Anterior cingulate cortex (tissue), 58 donors: ENCODE measurements at regions not wholly inside any gene's neighbourhood (a gene's known extent, or its start where the extent isn't known, plus 50 kb on each side); places are given as distances from the start of the nearest gene placed in this dataset.

Experiments
- DNase-seq, 58 donors: peaks; one replicate each; lab custom pipeline; 2025; lab: John Stamatoyannopoulos, UW

DNA sequence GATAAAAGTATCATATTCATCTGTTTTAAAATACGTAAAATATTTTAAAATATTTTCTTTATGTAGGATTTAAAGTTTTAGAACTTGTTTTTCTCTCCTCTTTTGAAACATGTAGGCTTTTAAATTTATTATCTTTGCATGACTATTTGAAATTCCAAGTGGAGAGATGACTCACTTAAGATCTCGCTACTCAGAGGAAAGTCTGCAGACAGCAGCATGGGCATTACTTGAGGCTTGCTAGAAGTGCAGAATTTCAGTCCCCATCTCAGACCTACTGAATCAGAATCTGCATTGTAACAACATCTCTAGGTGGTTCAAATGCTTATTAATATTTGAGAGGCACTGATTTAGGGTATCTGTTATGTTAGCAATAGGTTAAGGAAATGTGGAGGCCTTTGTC lies 225.7 kb upstream of the ARX start:
- DNase-seq: no peak

GRCh38 chrX:25226151-25226550 lies 210.4 kb upstream of the ARX start:
- DNase-seq: no peak

DNA sequence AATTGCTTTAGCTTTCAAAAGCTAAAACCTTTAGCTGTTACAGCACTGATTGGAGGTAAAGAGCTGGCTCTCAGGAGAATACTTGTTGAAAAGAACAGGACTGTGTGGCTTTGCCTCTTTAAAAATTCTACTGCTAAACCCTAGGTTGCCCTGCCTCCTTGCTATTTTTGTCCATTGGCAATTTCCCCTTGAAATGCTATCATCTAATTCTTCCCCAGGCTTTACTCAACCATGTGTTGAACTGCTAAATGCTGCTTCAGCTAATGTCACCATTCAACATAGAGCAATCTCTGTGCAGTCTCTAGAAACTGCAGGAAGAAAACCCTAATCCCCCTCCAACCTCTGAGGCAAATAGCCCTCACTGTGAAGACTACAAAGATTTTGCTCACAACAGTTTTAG lies 203.7 kb upstream of the ARX start:
- no peak for DNase-seq

DNA sequence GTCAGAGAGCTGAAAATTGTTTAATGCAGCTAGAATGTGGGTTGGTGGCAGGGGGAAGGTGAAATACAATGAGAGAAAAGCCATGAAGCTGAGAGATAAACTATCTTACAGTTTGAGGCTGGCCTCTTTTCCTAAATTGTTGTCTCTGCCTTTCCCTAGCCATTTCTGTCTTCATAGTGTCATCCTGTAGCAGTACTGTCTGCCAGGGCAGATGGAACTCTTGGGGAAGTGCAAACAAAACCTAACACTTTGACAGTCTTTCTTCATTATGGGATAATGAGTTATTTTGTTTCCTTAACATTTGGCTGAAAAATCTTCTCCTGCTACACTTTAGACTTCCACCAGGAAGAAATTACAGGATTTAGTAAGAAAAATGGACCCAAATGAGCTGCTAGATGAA lies 197.8 kb upstream of the ARX start:
- DNase-seq: no peak

- DNase-seq: no peak
Observed at GRCh38 chrX:25207803-25208475, 192.2 kb upstream of the ARX start.

DNA sequence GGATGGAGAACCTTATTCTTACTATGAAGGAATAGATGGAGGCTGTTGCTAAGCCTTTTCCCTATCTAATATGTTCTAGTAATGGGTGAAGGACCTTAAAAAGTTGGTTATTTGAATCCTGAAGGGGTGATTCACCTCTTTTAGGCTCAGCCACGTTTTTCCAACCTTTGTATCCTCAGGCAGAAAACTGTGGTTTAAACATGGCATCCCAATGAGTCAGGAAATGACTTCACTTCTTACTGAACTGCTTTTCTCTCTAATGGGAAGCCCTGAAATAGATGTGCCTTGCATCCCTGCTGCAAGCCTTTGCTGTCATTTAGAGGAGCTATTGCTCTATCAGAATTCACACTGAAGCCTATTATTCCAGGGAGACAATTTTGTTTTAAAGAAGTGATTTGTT lies 191.0 kb upstream of the ARX start:
- DNase-seq: no peak

DNA sequence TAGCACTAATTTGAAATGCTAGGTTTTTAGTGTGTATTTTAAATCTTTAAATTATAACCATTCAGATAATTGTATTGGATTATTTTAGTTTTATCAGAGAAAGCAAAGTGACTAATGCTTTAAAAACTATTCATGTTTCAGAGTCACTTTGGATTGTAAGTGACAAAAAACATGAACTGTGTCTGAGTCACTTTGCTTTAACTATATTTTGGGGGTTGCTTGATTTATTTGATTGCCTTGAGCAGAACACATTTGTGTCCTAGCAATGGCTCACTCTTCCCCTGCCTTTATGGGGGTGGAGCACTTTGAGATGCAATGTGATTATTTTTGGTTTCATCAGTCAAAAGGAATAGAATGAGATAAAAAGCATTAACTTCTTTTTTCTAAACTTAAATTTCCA lies 188.4 kb upstream of the ARX start:
- no peak for DNase-seq

- no peak for DNase-seq
Observed at GRCh38 chrX:25202827-25203226, 187.1 kb upstream of the ARX start.

DNA sequence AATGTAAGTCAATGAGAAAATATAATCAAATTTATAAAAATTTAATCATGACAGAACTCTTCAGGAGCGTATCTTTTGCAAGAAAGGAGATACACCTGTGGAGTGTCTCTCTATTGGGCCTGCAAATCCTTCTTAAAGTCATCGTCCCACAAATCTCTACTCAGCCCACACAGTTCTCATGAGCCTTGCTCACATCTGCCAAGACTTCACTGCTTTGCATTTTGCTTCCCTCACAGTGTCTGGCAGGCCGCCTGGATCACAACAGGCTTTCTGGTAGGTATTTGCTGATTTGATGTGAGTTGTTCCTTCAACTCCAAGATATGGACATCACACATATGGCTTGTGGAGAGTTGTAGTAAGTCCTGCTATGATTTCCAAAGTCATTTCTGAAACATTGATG lies 183.1 kb upstream of the ARX start:
- DNase-seq: peak in 32 of 58 donors; percentile 0 to 54 (median 6)

DNA sequence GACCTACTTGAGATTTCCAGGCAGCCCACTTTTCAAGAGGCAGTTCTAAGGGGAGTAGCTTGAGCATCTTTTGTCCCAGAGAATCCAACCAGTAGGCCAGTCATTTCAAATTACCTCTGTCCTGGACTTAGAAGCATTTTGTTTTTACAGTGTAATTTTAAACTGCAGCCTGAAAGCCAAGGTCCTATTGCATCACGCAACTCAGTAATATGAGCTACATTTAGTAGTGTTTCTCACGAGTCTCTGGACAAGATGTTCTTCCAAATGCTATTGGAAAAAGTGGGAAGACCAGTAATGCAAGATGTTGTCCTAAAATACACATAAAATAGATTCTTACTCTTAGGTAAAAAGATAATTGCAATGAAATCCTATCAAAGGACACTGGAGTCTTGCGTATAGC lies 182.5 kb upstream of the ARX start:
- DNase-seq: no peak

- no peak for DNase-seq
Observed at GRCh38 chrX:25196221-25196620, 180.5 kb upstream of the ARX start.

- no peak for DNase-seq
Observed at GRCh38 chrX:25191403-25191802, 175.6 kb upstream of the ARX start.

DNA sequence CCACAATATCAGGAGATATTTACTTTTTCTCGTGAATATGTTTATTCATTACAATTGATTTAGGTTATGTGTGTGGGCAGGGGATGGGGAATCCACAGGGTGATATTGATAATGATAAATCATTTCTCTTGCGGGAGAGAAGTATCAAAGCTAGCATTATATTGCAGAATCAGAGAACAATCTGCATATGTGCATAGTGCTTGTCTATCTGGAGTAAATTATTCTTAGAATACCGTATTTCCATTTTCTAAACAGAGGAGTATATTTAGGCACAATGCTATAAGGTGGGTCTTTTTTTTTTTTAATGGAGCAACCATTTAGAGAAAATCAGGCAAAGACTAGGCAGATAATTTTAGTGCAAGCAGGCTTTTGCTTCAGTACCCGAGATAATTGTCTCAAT lies 166.0 kb upstream of the ARX start:
- DNase-seq: no peak

- DNase-seq: no peak
Observed at GRCh38 chrX:25180242-25180641, 164.5 kb upstream of the ARX start.

GRCh38 chrX:25178555-25178954 lies 162.8 kb upstream of the ARX start:
- DNase-seq: no peak

DNA sequence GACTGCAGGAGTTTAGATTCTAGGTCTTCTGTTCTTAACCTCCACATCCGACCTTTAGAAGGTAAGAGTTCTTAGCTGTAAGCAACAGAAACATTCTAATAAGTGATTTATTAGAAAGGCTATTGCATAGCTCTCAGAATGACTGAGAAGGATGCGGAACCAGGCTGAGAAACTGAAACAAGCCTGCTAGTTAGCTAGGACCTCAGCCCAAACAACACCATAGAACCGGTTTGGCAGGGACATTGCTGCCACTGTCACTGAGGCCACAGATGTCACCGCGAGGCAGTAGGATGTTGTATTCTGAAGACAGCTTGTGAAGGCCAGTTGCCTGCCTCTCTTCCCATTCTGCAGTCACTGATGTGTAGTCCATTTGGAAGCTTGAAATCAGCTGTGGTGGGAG lies 160.0 kb upstream of the ARX start:
- DNase-seq: no peak

GRCh38 chrX:25175171-25175570 lies 159.4 kb upstream of the ARX start:
- DNase-seq: no peak

- no peak for DNase-seq
Observed at GRCh38 chrX:25166546-25166945, 150.8 kb upstream of the ARX start.

DNA sequence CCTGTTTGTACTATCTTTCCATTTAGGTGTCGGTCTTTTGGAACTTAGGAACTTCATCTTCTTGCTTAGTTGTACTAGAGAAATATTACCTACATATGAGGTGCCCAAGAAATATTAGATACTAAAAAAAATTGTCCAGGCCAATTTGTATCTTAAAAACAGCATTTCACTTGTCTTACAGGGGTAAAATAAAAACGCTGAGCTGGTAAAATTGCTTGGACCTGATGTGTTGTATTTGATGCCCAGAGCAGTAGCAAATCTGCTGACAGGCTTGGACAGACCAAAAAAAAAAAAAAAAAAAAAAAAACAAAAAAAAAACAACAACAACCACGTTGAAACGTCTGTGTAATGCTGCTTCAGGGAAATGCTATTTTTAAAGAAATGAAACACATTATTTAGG lies 150.4 kb upstream of the ARX start:
- DNase-seq: no peak

- no peak for DNase-seq
Observed at GRCh38 chrX:25158635-25159034, 142.9 kb upstream of the ARX start.

DNA sequence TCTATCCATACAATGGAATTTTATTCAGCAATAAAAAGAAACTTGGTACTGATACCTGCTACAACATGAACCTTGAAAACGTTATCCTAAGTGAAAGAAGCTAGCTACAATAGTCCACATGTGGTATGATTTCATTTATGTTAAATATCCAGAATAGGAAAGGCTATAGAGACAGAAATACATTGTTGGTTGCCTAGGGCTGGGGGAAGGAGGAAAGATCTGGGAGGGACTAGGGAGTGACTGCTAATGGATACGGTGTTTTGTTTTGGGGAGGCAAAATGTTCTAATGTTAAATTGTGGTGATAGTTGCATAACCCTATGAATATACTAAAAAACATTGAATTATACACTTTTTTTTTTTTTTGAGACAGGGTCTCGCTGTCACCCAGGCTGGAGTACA lies 141.1 kb upstream of the ARX start:
- DNase-seq: no peak

DNA sequence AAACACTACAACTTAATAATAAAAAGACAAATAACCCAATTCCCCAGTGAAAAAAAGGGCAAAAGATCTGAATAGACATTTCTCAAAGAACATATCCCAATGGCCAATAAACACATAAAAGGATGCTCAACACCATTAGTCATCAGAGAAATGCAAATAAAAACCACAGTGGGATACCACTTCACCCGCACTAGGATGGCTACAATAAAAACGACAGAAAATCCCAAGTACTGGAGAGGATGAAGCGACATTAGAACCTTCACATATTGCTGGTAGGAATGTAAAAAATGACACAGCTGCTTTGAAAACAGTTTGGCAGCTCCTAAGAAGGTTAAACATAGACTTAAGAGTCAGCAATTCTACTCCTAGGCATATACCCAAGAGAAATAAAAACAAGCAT lies 140.6 kb upstream of the ARX start:
- no peak for DNase-seq

DNA sequence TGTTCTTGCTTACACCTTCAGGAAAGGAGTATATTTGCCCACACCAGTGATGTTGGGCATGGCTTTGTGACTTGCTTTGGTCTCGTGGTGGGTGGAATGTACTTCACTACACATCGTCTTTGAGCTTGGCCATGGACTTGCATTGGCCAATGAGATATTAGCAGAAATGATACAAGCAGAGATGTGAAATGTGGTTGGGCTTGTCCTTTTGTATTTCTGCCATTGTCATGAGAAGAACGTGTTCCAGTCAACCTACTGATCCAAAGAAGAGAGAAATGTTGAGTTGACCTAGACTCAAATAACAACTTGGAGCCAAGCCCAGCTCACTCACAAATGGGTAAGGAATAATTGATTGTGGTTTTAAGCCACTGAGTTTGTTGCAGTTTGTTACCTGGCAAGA lies 138.4 kb upstream of the ARX start:
- DNase-seq: no peak
